IMR-90 (cell line): ENCODE measurements at regions not wholly inside any gene's neighbourhood (a gene's known extent, or its start where the extent isn't known, plus 50 kb on each side); places are given as distances from the start of the nearest gene placed in this dataset.

Experiments used
- ATAC-seq: fragments of 200-7000 bp; cut with Tn5 transposase; 2 replicates; pipeline ENCODE4 v1.9.1; 2020; ENCODE audit warnings: low read depth, mild to moderate bottlenecking, moderate library complexity
- BruUV-seq: library from RNA; stranded (reverse); fragments of 400-500 nt; replicated peaks from 2 replicates; lab custom pipeline; 2021; lab: Mats Ljungman, UMichigan
- CTCF ChIA-PET: fragments of 300-600 bp; formaldehyde crosslinking; extraction: SDS; loops from one replicate; lab custom pipeline; 2021; ENCODE audit warnings: antibody characterized with exemption; lab: Yijun Ruan, JAX
- POLR2A ChIA-PET: fragments of 300-600 bp; sonication (Branson Sonifier 250); formaldehyde crosslinking; loops from one replicate; lab custom pipeline; 2022; ENCODE audit warnings: antibody characterized with exemption; ENCODE audit not compliant: unreplicated experiment; lab: Charles Lee
- DNase-seq: peaks from one replicate; pipeline ENCODE4 v3.0.0; 2013
- H2AFZ ChIP-seq: replicated peaks from 2 replicates; pipeline ENCODE3; 2013; ENCODE audit warnings: low read length, mild to moderate bottlenecking; ENCODE audit not compliant: poor library complexity
- H2AK5ac ChIP-seq: 2 replicates; pipeline ENCODE4 v1.6.1; 2013; ENCODE audit warnings: low read depth, low read length, inconsistent platforms
- H2AK9ac ChIP-seq: replicated peaks from 2 replicates; pipeline ENCODE3; 2013; ENCODE audit warnings: mild to moderate bottlenecking, low read depth, low read length, moderate library complexity; ENCODE audit not compliant: poor library complexity
- H2BK120ac ChIP-seq: 2 replicates; pipeline ENCODE4 v1.6.1; 2013; ENCODE audit warnings: low read depth, low read length, inconsistent platforms
- H2BK15ac ChIP-seq: 3 replicates; pipeline ENCODE4 v1.6.1; 2013; ENCODE audit warnings: low read depth, low read length, inconsistent platforms
- H2BK20ac ChIP-seq: 2 replicates; pipeline ENCODE4 v1.6.1; 2013; ENCODE audit warnings: low read depth, mild to moderate bottlenecking, inconsistent platforms, low read length, moderate library complexity
- H2BK5ac ChIP-seq: 2 replicates; pipeline ENCODE4 v1.6.1; 2013; ENCODE audit warnings: mild to moderate bottlenecking, low read depth, low read length, inconsistent platforms; ENCODE audit not compliant: poor library complexity, severe bottlenecking
- H3K14ac ChIP-seq: replicated peaks from 2 replicates; pipeline ENCODE4 v1.6.1; 2013; ENCODE audit warnings: low read depth, low read length, inconsistent platforms
- H3K18ac ChIP-seq: 2 replicates; pipeline ENCODE4 v1.6.1; 2013; ENCODE audit warnings: low read depth, low read length, control low read depth
- H3K23ac ChIP-seq: 2 replicates; pipeline ENCODE4 v1.6.1; 2013; ENCODE audit warnings: low read depth, low read length, inconsistent platforms
- H3K27ac ChIP-seq: 2 replicates; pipeline ENCODE4 v1.5.1; 2013; ENCODE audit warnings: mild to moderate bottlenecking, control low read depth, low read length; ENCODE audit not compliant: insufficient read depth
- H3K27me3 ChIP-seq: 2 replicates; pipeline ENCODE4 v1.6.1; 2013; ENCODE audit warnings: low read length; ENCODE audit not compliant: control insufficient read depth, insufficient read depth
- H3K36me3 ChIP-seq: 2 replicates; pipeline ENCODE4 v1.6.1; 2013; ENCODE audit warnings: low read length, mixed read lengths; ENCODE audit not compliant: control insufficient read depth, insufficient read depth
- H3K4ac ChIP-seq: 2 replicates; pipeline ENCODE4 v1.6.1; 2013; ENCODE audit warnings: low read depth, low read length, inconsistent platforms
- H3K4me1 ChIP-seq: 2 replicates; pipeline ENCODE4 v1.6.1; 2013; ENCODE audit warnings: low read length, mixed read lengths; ENCODE audit not compliant: control insufficient read depth, insufficient read depth
- H3K4me2 ChIP-seq: 2 replicates; pipeline ENCODE4 v1.6.1; 2013; ENCODE audit warnings: low read depth, mild to moderate bottlenecking, control low read depth, low read length, moderate library complexity
- H3K4me3 ChIP-seq: 2 replicates; pipeline ENCODE4 v1.5.1; 2013; ENCODE audit warnings: low read depth, mild to moderate bottlenecking, control low read depth, low read length, moderate library complexity; ENCODE audit not compliant: insufficient read depth
- H3K56ac ChIP-seq: 2 replicates; pipeline ENCODE4 v1.6.1; 2013; ENCODE audit warnings: low read length, inconsistent platforms; ENCODE audit not compliant: insufficient read depth; ENCODE audit errors: extremely low read depth
- H3K79me1 ChIP-seq, 2 experiments: 2 replicates each; pipeline ENCODE4 v1.6.1; 2013; ENCODE audit warnings: low read length in 2 of 2, inconsistent platforms in 1 of 2, low read depth in 1 of 2
- H3K9ac ChIP-seq: 2 replicates; pipeline ENCODE4 v1.6.1; 2013; ENCODE audit warnings: low read depth, low read length, control low read depth
- H3K9me1 ChIP-seq: 2 replicates; pipeline ENCODE4 v1.6.1; 2013; ENCODE audit warnings: low read length, inconsistent platforms; ENCODE audit not compliant: insufficient read depth
- H3K9me3 ChIP-seq: 2 replicates; pipeline ENCODE4 v1.6.1; 2013; ENCODE audit warnings: low read length; ENCODE audit not compliant: control insufficient read depth, insufficient read depth
- H4K20me1 ChIP-seq: 2 replicates; pipeline ENCODE4 v1.6.1; 2013; ENCODE audit warnings: low read length, inconsistent platforms; ENCODE audit not compliant: insufficient read depth
- H4K5ac ChIP-seq: 2 replicates; pipeline ENCODE4 v1.6.1; 2013; ENCODE audit warnings: mild to moderate bottlenecking, low read depth, low read length, control low read depth
- H4K8ac ChIP-seq, 2 experiments: 2 replicates each; pipeline ENCODE4 v1.6.1; 2013; ENCODE audit warnings: low read depth in 2 of 2, low read length in 2 of 2, control low read depth in 1 of 2, inconsistent platforms in 1 of 2
- H4K91ac ChIP-seq: 2 replicates; pipeline ENCODE4 v1.6.1; 2013; ENCODE audit warnings: low read depth, low read length, inconsistent platforms; ENCODE audit not compliant: insufficient read depth
- BHLHE40 ChIP-seq: fragments of 150-350 bp; IDR thresholded peaks from 2 replicates; pipeline ENCODE4 v1.6.1; 2016; ENCODE audit warnings: mild to moderate bottlenecking, low read depth, low read length
- CEBPB ChIP-seq: IDR thresholded peaks from 2 replicates; pipeline ENCODE4 v1.6.1; 2012; ENCODE audit warnings: low read depth, low read length, improper control_type of control experiment
- CTCF ChIP-seq: conservative IDR thresholded peaks from 2 replicates; pipeline ENCODE4 v1.5.1; 2012; ENCODE audit warnings: mild to moderate bottlenecking, low read depth, low read length, improper control_type of control experiment
- ELK1 ChIP-seq: fragments of 150-350 bp; IDR thresholded peaks from 2 replicates; pipeline ENCODE4 v1.6.1; 2016; ENCODE audit warnings: low read depth, mild to moderate bottlenecking, low read length, moderate library complexity, borderline replicate concordance
- FOS ChIP-seq: fragments of 150-350 bp; IDR thresholded peaks from 2 replicates; pipeline ENCODE4 v1.6.1; 2016; ENCODE audit warnings: low read depth, low read length
- MAZ ChIP-seq: IDR thresholded peaks from 2 replicates; pipeline ENCODE4 v1.6.1; 2012; ENCODE audit warnings: low read depth, mild to moderate bottlenecking, low read length, improper control_type of control experiment, moderate library complexity, borderline replicate concordance
- MXI1 ChIP-seq: IDR thresholded peaks from 2 replicates; pipeline ENCODE4 v1.6.1; 2012; ENCODE audit warnings: low read depth, mild to moderate bottlenecking, low read length, moderate library complexity, borderline replicate concordance
- NFE2L2 ChIP-seq: fragments of 150-350 bp; IDR thresholded peaks from 2 replicates; pipeline ENCODE4 v1.6.1; 2016; ENCODE audit warnings: low read depth, mild to moderate bottlenecking, low read length
- POLR2A ChIP-seq: IDR thresholded peaks from 2 replicates; pipeline ENCODE4 v1.6.1; 2012; ENCODE audit warnings: mild to moderate bottlenecking, low read depth, low read length
- RAD21 ChIP-seq: IDR thresholded peaks from 2 replicates; pipeline ENCODE4 v1.6.1; 2012; ENCODE audit warnings: low read length, improper control_type of control experiment
- RCOR1 ChIP-seq: IDR thresholded peaks from 2 replicates; pipeline ENCODE4 v1.6.1; 2012; ENCODE audit warnings: mild to moderate bottlenecking, low read length, improper control_type of control experiment; ENCODE audit not compliant: insufficient replicate concordance
- RFX5 ChIP-seq: IDR thresholded peaks from 2 replicates; pipeline ENCODE4 v1.8.0; 2012; ENCODE audit warnings: low read depth, mild to moderate bottlenecking, low read length, moderate library complexity
- SMC3 ChIP-seq: fragments of 150-350 bp; IDR thresholded peaks from 2 replicates; pipeline ENCODE4 v1.6.1; 2016; ENCODE audit warnings: low read depth, mild to moderate bottlenecking, antibody characterized with exemption, low read length, moderate library complexity
- USF2 ChIP-seq: fragments of 150-350 bp; IDR thresholded peaks from 2 replicates; pipeline ENCODE4 v1.6.1; 2017; ENCODE audit warnings: mild to moderate bottlenecking, antibody characterized with exemption, low read length, low read depth
- WGBS, 2 experiments: methylation state at CpG; one replicate each; pipeline versions ENCODE4 v1.1.5 to v1.1.7; 2013; ENCODE audit warnings: missing lambda C conversion rate in 2 of 2; ENCODE audit not compliant: insufficient read length in 1 of 2; ENCODE audit errors: extremely low coverage in 2 of 2; 5-methylcytosine and 5-hydroxymethylcytosine counted together
- dilution Hi-C: fragments of 300-500 bp; cut with HindIII; formaldehyde crosslinking; loops from one replicate; pipeline ENCODE4 v1.14.3; 2018; ENCODE audit warnings: low sequenced_read_pairs; ENCODE audit not compliant: unreplicated experiment
- in situ Hi-C: fragments of 300-500 bp; cut with MboI; formaldehyde crosslinking; loops from 3 replicates; pipeline ENCODE4 v1.14.3; 2019; ENCODE audit warnings: low sequenced_read_pairs, inconsistent platforms, mixed read lengths
- intact Hi-C: fragments of 100-400 bp; cut with micrococcal nuclease; formaldehyde crosslinking; loops from 2 replicates; pipeline ENCODE4 v1.10.0; 2022

GRCh38 chr3:161794551-161794950 is 297.9 kb downstream of the OTOL1 start:
- Histone ChIP-seq H2BK20ac (no peak overlapping the region), H4K91ac (no peak overlapping the region), H3K27ac (no peak overlapping the region), H3K4me3 (no peak overlapping the region), H2BK120ac (no peak overlapping the region), H4K8ac (no peak overlapping the region), H2BK5ac (no peak overlapping the region), H3K9me3 (peaks cover 4% of the 10 kb centered on the region), H2AK5ac (no peak overlapping the region), H4K5ac (no peak overlapping the region), H3K79me1 (no peaks in the 10 kb centered on the region), H3K9ac (no peak overlapping the region), H3K4me2 (no peak overlapping the region), H2AK9ac (no peak overlapping the region), H4K20me1 (no peaks in the 10 kb centered on the region), H3K14ac (no peak overlapping the region), H3K23ac (no peak overlapping the region), H3K4me1 (no peaks in the 10 kb centered on the region), H3K9me1 (no peaks in the 10 kb centered on the region), H3K36me3 (no peaks in the 10 kb centered on the region), H3K56ac (no peak overlapping the region), H3K18ac (no peak overlapping the region), H3K27me3 (no peaks in the 10 kb centered on the region), H2AFZ (no peak overlapping the region), H2BK15ac (no peak overlapping the region), H3K4ac (no peak overlapping the region)
- BruUV-seq: no TSS peak
- dilution Hi-C loops (no loop called here), in situ Hi-C loops (no loop called here), intact Hi-C loops (no loop called here)
- no peak for DNase-seq
- TF ChIP-seq BHLHE40 (no peak), CEBPB (no peak), MAZ (no peak), CTCF (no peak), USF2 (no peak), ELK1 (no peak), POLR2A (no peak), NFE2L2 (no peak), FOS (no peak), RFX5 (no peak), MXI1 (no peak), SMC3 (no peak), RAD21 (no peak), RCOR1 (no peak)
- POLR2A ChIA-PET: no interaction called here
- no CpG with 5 or more reads among the region's 4 CpGs for WGBS, 2 experiments
- no peak for ATAC-seq
- CTCF ChIA-PET: no interaction called here
